GM23338 (cell line): ENCODE measurements at regions not wholly inside any gene's neighbourhood (a gene's known extent, or its start where the extent isn't known, plus 50 kb on each side); places are given as distances from the start of the nearest gene placed in this dataset.

Experiments
- ATAC-seq: fragments of 200-7000 bp; cut with Tn5 transposase; 3 replicates; pipeline ENCODE4 v1.9.1; 2020
- DNase-seq: peaks from one replicate; pipeline ENCODE4 v3.0.0-alpha.2; 2015; ENCODE audit warnings: low spot score
- H2AFZ ChIP-seq: fragments of 200-600 bp; sonication (generic); 2 replicates; pipeline ENCODE4 v1.8.0; 2016; ENCODE audit warnings: antibody characterized with exemption, mild to moderate bottlenecking, moderate library complexity
- H3F3A ChIP-seq: fragments of 200-600 bp; sonication (generic); replicated peaks from 2 replicates; pipeline ENCODE4 v1.8.0; 2017; ENCODE audit warnings: antibody characterized with exemption, mixed run types, low read depth
- H3K27ac ChIP-seq: fragments of 200-600 bp; sonication (generic); 2 replicates; pipeline ENCODE4 v1.6.1; 2016; ENCODE audit warnings: low read depth
- H3K27me3 ChIP-seq: fragments of 200-600 bp; sonication (generic); 2 replicates; pipeline ENCODE4 v1.8.0; 2016; ENCODE audit warnings: mild to moderate bottlenecking, mixed run types, moderate library complexity; ENCODE audit not compliant: insufficient read depth
- H3K36me3 ChIP-seq: fragments of 200-600 bp; sonication (generic); 2 replicates; pipeline ENCODE4 v1.8.0; 2016; ENCODE audit warnings: mild to moderate bottlenecking; ENCODE audit not compliant: insufficient read depth
- H3K4me1 ChIP-seq: fragments of 200-600 bp; sonication (generic); 2 replicates; pipeline ENCODE4 v1.8.0; 2016; ENCODE audit warnings: mild to moderate bottlenecking, moderate library complexity; ENCODE audit not compliant: insufficient read depth
- H3K4me2 ChIP-seq: fragments of 200-600 bp; sonication (generic); 2 replicates; pipeline ENCODE4 v1.7.1; 2017; ENCODE audit warnings: mixed run types
- H3K4me3 ChIP-seq: fragments of 200-600 bp; sonication (generic); 2 replicates; pipeline ENCODE4 v1.6.1; 2016; ENCODE audit warnings: mixed run types
- H3K79me2 ChIP-seq: fragments of 200-600 bp; sonication (generic); replicated peaks from 2 replicates; pipeline ENCODE4 v1.8.0; 2017; ENCODE audit warnings: mild to moderate bottlenecking; ENCODE audit not compliant: insufficient read depth
- H3K9me2 ChIP-seq: fragments of 200-600 bp; sonication (generic); 2 replicates; pipeline ENCODE4 v1.8.0; 2017; ENCODE audit not compliant: insufficient read depth
- H4K20me1 ChIP-seq: fragments of 200-600 bp; sonication (generic); replicated peaks from 2 replicates; pipeline ENCODE4 v1.8.0; 2017; ENCODE audit warnings: mild to moderate bottlenecking; ENCODE audit not compliant: insufficient read depth
- H3K27ac Mint-ChIP-seq: 2 replicates; pipeline ENCODE4 v1.8.0; 2020; ENCODE audit warnings: inconsistent platforms, mild to moderate bottlenecking, moderate library complexity, mixed read lengths
- H3K27me3 Mint-ChIP-seq: 3 replicates; pipeline ENCODE4 v1.8.0; 2022; ENCODE audit warnings: low read depth, mild to moderate bottlenecking, moderate library complexity, mixed read lengths, inconsistent platforms; ENCODE audit not compliant: insufficient read depth, poor library complexity
- H3K36me3 Mint-ChIP-seq: 3 replicates; pipeline ENCODE4 v1.8.0; 2021; ENCODE audit warnings: low read depth, mild to moderate bottlenecking, inconsistent platforms, moderate library complexity, mixed read lengths
- H3K4me1 Mint-ChIP-seq: 3 replicates; pipeline ENCODE4 v1.8.0; 2020; ENCODE audit warnings: mild to moderate bottlenecking, inconsistent platforms, mixed read lengths
- H3K4me3 Mint-ChIP-seq: 3 replicates; pipeline ENCODE4 v1.8.0; 2021; ENCODE audit warnings: moderate library complexity, mild to moderate bottlenecking, inconsistent platforms, mixed read lengths
- H3K9me3 Mint-ChIP-seq: 3 replicates; pipeline ENCODE4 v1.8.0; 2020; ENCODE audit warnings: moderate library complexity, mild to moderate bottlenecking, inconsistent platforms, mixed read lengths
- CREB1 ChIP-seq: fragments of 250-450 bp; sonication (Bioruptor Pico); IDR thresholded peaks from 2 replicates; pipeline ENCODE4 v1.5.0; 2020; ENCODE audit warnings: low read depth, mild to moderate bottlenecking, moderate library complexity
- EZH2 ChIP-seq: fragments of 200-600 bp; sonication (generic); IDR thresholded peaks from one replicate; pipeline ENCODE4 v1.8.0; 2017; ENCODE audit warnings: antibody characterized with exemption, mild to moderate bottlenecking, low read depth; ENCODE audit not compliant: unreplicated experiment
- EZH2phosphoT487 ChIP-seq: fragments of 200-600 bp; sonication (generic); IDR thresholded peaks from one replicate; pipeline ENCODE4 v1.8.1; 2018; ENCODE audit warnings: antibody characterized with exemption; ENCODE audit not compliant: unreplicated experiment
- JUNB ChIP-seq: IDR thresholded peaks from one replicate; pipeline ENCODE4 v1.6.1; 2016; ENCODE audit warnings: antibody characterized with exemption; ENCODE audit not compliant: unreplicated experiment
- NANOG ChIP-seq: IDR thresholded peaks from 2 replicates; pipeline ENCODE4 v1.6.1; 2016; ENCODE audit warnings: antibody characterized with exemption, borderline replicate concordance
- POLR2AphosphoS5 ChIP-seq: IDR thresholded peaks from 2 replicates; pipeline ENCODE4 v1.6.1; 2016; ENCODE audit warnings: antibody characterized with exemption, low read depth
- STAT1 ChIP-seq: IDR thresholded peaks from one replicate; pipeline ENCODE4 v1.6.1; 2016; ENCODE audit warnings: antibody characterized with exemption; ENCODE audit not compliant: unreplicated experiment
- TF ChIP-seq, protein P1 (sequence below): IDR thresholded peaks from one replicate; pipeline ENCODE4 v1.6.1; 2018; ENCODE audit warnings: antibody characterized with exemption; ENCODE audit not compliant: unreplicated experiment
- TF ChIP-seq, protein P2 (sequence below), 2 experiments: fragments of 200-600 bp in 1 of 2; sonication (generic) in 1 of 2; conservative IDR thresholded peaks; 2 replicates each; pipeline versions ENCODE4 v1.5.1 to v1.6.1; 2016 to 2017; ENCODE audit warnings: antibody characterized with exemption in 2 of 2, low read depth in 2 of 2, mild to moderate bottlenecking in 2 of 2, moderate library complexity in 1 of 2
- TF ChIP-seq, protein P3 (sequence below): fragments of 250-450 bp; sonication (Bioruptor Pico); IDR thresholded peaks from 2 replicates; pipeline ENCODE4 v1.5.0; 2020; ENCODE audit warnings: mild to moderate bottlenecking, moderate library complexity

DNA sequence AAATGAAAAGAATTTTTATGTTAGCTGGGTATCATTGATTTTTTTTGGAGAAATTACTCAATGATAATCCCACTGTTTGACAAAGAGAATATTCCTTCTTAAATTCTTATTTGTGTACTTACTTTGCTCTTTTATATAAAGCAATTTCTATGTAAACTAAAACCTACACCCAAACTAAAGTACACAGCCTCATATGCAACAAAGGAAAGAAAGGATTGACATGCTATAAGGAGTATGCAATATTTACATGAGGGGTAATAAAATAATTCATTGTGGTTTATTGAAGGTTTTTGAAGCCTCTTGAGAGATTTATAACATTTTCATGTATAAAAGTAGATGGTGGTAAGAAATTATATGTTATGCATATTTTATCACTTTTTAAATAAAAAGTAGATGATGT is 368.5 kb downstream of the CDH7 start (continued):
- TF ChIP-seq, protein P1, sequence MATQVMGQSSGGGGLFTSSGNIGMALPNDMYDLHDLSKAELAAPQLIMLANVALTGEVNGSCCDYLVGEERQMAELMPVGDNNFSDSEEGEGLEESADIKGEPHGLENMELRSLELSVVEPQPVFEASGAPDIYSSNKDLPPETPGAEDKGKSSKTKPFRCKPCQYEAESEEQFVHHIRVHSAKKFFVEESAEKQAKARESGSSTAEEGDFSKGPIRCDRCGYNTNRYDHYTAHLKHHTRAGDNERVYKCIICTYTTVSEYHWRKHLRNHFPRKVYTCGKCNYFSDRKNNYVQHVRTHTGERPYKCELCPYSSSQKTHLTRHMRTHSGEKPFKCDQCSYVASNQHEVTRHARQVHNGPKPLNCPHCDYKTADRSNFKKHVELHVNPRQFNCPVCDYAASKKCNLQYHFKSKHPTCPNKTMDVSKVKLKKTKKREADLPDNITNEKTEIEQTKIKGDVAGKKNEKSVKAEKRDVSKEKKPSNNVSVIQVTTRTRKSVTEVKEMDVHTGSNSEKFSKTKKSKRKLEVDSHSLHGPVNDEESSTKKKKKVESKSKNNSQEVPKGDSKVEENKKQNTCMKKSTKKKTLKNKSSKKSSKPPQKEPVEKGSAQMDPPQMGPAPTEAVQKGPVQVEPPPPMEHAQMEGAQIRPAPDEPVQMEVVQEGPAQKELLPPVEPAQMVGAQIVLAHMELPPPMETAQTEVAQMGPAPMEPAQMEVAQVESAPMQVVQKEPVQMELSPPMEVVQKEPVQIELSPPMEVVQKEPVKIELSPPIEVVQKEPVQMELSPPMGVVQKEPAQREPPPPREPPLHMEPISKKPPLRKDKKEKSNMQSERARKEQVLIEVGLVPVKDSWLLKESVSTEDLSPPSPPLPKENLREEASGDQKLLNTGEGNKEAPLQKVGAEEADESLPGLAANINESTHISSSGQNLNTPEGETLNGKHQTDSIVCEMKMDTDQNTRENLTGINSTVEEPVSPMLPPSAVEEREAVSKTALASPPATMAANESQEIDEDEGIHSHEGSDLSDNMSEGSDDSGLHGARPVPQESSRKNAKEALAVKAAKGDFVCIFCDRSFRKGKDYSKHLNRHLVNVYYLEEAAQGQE: no peak
- TF ChIP-seq POLR2AphosphoS5: no peak
- TF ChIP-seq CREB1 (CRISPR knock-in tag): no peak

DNA sequence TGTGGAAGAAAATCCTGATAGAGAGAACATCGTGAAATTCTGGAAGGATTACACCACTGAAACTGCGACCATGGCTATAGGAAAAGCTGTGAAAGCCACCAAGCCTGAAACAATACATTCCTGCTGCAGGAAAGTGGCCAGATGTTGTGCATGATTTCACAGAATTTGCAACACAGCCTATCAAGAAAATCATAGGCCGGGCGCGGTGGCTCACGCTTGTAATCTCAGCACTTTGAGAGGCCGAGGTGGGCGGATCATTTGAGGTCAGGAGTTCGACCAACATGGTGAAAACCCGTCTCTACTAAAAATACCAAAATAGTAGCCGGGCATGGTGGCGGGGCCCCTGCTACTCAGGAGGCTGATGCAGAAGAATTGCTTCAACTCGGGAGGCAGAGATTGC is 360.2 kb downstream of the CDH7 start:
- Histone ChIP-seq H3K9me2 (no peaks in the 10 kb centered on the region), H3K4me2 (no peak overlapping the region), H3K4me3 (no peak overlapping the region), H3K4me1 (no peaks in the 10 kb centered on the region), H3K27ac (no peak overlapping the region), H3K79me2 (no peaks in the 10 kb centered on the region), H3F3A (no peaks in the 10 kb centered on the region), H3K36me3 (no peaks in the 10 kb centered on the region), H3K27me3 (no peaks in the 10 kb centered on the region), H4K20me1 (no peaks in the 10 kb centered on the region), H2AFZ (peak overlapping the region; percentile 8; the same call in 1 of the 2 replicates)
- ATAC-seq: no peak
- no peaks in the 10 kb centered on the region for H3K36me3 Mint-ChIP-seq
- H3K4me1 Mint-ChIP-seq: peaks cover 4% of the 10 kb centered on the region
- H3K27ac Mint-ChIP-seq: no peak overlapping the region
- H3K4me3 Mint-ChIP-seq: no peak overlapping the region
- no peaks in the 10 kb centered on the region for H3K9me3 Mint-ChIP-seq
- H3K27me3 Mint-ChIP-seq: no peaks in the 10 kb centered on the region
- no peak for DNase-seq
- no peak for TF ChIP-seq STAT1
- TF ChIP-seq POLR2AphosphoS5: no peak
- TF ChIP-seq, protein P1: no peak
- TF ChIP-seq NANOG: no peak
- TF ChIP-seq, protein P2, sequence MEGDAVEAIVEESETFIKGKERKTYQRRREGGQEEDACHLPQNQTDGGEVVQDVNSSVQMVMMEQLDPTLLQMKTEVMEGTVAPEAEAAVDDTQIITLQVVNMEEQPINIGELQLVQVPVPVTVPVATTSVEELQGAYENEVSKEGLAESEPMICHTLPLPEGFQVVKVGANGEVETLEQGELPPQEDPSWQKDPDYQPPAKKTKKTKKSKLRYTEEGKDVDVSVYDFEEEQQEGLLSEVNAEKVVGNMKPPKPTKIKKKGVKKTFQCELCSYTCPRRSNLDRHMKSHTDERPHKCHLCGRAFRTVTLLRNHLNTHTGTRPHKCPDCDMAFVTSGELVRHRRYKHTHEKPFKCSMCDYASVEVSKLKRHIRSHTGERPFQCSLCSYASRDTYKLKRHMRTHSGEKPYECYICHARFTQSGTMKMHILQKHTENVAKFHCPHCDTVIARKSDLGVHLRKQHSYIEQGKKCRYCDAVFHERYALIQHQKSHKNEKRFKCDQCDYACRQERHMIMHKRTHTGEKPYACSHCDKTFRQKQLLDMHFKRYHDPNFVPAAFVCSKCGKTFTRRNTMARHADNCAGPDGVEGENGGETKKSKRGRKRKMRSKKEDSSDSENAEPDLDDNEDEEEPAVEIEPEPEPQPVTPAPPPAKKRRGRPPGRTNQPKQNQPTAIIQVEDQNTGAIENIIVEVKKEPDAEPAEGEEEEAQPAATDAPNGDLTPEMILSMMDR (conservative IDR thresholded peaks at IDR 0.05; ENCODE audit: low read depth in 2 of 2): no peak
- no peak for TF ChIP-seq EZH2
- no peak for TF ChIP-seq JUNB
- TF ChIP-seq CREB1 (CRISPR knock-in tag): no peak
- TF ChIP-seq, protein P3, sequence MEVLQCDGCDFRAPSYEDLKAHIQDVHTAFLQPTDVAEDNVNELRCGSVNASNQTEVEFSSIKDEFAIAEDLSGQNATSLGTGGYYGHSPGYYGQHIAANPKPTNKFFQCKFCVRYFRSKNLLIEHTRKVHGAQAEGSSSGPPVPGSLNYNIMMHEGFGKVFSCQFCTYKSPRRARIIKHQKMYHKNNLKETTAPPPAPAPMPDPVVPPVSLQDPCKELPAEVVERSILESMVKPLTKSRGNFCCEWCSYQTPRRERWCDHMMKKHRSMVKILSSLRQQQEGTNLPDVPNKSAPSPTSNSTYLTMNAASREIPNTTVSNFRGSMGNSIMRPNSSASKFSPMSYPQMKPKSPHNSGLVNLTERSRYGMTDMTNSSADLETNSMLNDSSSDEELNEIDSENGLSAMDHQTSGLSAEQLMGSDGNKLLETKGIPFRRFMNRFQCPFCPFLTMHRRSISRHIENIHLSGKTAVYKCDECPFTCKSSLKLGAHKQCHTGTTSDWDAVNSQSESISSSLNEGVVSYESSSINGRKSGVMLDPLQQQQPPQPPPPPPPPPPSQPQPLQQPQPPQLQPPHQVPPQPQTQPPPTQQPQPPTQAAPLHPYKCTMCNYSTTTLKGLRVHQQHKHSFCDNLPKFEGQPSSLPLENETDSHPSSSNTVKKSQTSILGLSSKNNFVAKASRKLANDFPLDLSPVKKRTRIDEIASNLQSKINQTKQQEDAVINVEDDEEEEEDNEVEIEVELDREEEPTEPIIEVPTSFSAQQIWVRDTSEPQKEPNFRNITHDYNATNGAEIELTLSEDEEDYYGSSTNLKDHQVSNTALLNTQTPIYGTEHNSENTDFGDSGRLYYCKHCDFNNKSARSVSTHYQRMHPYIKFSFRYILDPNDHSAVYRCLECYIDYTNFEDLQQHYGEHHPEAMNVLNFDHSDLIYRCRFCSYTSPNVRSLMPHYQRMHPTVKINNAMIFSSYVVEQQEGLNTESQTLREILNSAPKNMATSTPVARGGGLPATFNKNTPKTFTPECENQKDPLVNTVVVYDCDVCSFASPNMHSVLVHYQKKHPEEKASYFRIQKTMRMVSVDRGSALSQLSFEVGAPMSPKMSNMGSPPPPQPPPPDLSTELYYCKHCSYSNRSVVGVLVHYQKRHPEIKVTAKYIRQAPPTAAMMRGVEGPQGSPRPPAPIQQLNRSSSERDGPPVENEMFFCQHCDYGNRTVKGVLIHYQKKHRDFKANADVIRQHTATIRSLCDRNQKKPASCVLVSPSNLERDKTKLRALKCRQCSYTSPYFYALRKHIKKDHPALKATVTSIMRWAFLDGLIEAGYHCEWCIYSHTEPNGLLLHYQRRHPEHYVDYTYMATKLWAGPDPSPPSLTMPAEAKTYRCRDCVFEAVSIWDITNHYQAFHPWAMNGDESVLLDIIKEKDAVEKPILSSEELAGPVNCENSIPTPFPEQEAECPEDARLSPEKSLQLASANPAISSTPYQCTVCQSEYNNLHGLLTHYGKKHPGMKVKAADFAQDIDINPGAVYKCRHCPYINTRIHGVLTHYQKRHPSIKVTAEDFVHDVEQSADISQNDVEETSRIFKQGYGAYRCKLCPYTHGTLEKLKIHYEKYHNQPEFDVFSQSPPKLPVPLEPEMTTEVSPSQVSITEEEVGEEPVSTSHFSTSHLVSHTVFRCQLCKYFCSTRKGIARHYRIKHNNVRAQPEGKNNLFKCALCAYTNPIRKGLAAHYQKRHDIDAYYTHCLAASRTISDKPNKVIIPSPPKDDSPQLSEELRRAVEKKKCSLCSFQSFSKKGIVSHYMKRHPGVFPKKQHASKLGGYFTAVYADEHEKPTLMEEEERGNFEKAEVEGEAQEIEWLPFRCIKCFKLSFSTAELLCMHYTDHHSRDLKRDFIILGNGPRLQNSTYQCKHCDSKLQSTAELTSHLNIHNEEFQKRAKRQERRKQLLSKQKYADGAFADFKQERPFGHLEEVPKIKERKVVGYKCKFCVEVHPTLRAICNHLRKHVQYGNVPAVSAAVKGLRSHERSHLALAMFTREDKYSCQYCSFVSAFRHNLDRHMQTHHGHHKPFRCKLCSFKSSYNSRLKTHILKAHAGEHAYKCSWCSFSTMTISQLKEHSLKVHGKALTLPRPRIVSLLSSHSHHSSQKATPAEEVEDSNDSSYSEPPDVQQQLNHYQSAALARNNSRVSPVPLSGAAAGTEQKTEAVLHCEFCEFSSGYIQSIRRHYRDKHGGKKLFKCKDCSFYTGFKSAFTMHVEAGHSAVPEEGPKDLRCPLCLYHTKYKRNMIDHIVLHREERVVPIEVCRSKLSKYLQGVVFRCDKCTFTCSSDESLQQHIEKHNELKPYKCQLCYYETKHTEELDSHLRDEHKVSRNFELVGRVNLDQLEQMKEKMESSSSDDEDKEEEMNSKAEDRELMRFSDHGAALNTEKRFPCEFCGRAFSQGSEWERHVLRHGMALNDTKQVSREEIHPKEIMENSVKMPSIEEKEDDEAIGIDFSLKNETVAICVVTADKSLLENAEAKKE: no peak
- no peak for TF ChIP-seq EZH2phosphoT487
